DMS79 treated with DMSO at 0.1 percent for 48 hours (cell line): ENCODE measurements at regions not wholly inside any gene's neighbourhood (a gene's known extent, or its start where the extent isn't known, plus 50 kb on each side); places are given as distances from the start of the nearest gene placed in this dataset.

Source experiments
- DNase-seq: peaks from one replicate; lab custom pipeline; 2025; lab: John Stamatoyannopoulos, UW

- DNase-seq: no peak
Observed at GRCh38 chr11:42179216-42179615, 719.8 kb upstream of the LRRC4C start.

- DNase-seq: no peak
Observed at GRCh38 chr11:42195289-42196013, 736.0 kb upstream of the LRRC4C start.

GRCh38 chr11:42200311-42200710 lies 740.9 kb upstream of the LRRC4C start:
- no peak for DNase-seq

GRCh38 chr11:42201603-42202148 lies 742.2 kb upstream of the LRRC4C start:
- DNase-seq: no peak

GRCh38 chr11:42205518-42205917 lies 746.1 kb upstream of the LRRC4C start:
- no peak for DNase-seq

- DNase-seq: no peak
Observed at GRCh38 chr11:42225664-42226063, 766.2 kb upstream of the LRRC4C start.

GRCh38 chr11:42232673-42233072 lies 773.2 kb upstream of the LRRC4C start:
- DNase-seq: no peak

GRCh38 chr11:42234451-42234951 lies 775.0 kb upstream of the LRRC4C start:
- DNase-seq: no peak

- DNase-seq: no peak
Observed at GRCh38 chr11:42237701-42238235, 778.3 kb upstream of the LRRC4C start.

GRCh38 chr11:42239188-42239587 lies 779.7 kb upstream of the LRRC4C start:
- DNase-seq: no peak

GRCh38 chr11:42243385-42243784 lies 783.9 kb upstream of the LRRC4C start:
- DNase-seq: no peak

GRCh38 chr11:42244376-42244775 lies 784.9 kb upstream of the LRRC4C start:
- no peak for DNase-seq

GRCh38 chr11:42249401-42249800 lies 789.9 kb upstream of the LRRC4C start:
- no peak for DNase-seq

GRCh38 chr11:42249956-42250355 lies 790.5 kb upstream of the LRRC4C start:
- no peak for DNase-seq

- no peak for DNase-seq
Observed at GRCh38 chr11:42251984-42252383, 792.5 kb upstream of the LRRC4C start.

- DNase-seq: no peak
Observed at GRCh38 chr11:42253156-42253555, 793.7 kb upstream of the LRRC4C start.

- DNase-seq: no peak
Observed at GRCh38 chr11:42255906-42256305, 796.5 kb upstream of the LRRC4C start.

GRCh38 chr11:42257534-42257933 lies 798.1 kb upstream of the LRRC4C start:
- DNase-seq: no peak

- DNase-seq: no peak
Observed at GRCh38 chr11:42265072-42265471, 805.6 kb upstream of the LRRC4C start.

- DNase-seq: no peak
Observed at GRCh38 chr11:42271306-42271705, 811.9 kb upstream of the LRRC4C start.

GRCh38 chr11:42273977-42274376 lies 814.5 kb upstream of the LRRC4C start:
- DNase-seq: no peak

- DNase-seq: no peak
Observed at GRCh38 chr11:42296910-42297309, 837.5 kb upstream of the LRRC4C start.

GRCh38 chr11:42299780-42300179 lies 840.3 kb upstream of the LRRC4C start:
- no peak for DNase-seq

GRCh38 chr11:42301777-42302176 lies 842.3 kb upstream of the LRRC4C start:
- DNase-seq: no peak
